Vagina (tissue), 2 donors: ENCODE measurements at regions not wholly inside any gene's neighbourhood (a gene's known extent, or its start where the extent isn't known, plus 50 kb on each side); places are given as distances from the start of the nearest gene placed in this dataset.

Experiments
- POLR2A ChIP-seq, 2 donors: fragments of 450-650 bp; IDR thresholded peaks; one replicate each; pipeline ENCODE4 v1.6.1; 2017; ENCODE audit warnings: antibody characterized with exemption in 2 of 2, mild to moderate bottlenecking in 2 of 2, moderate library complexity in 2 of 2
- POLR2AphosphoS5 ChIP-seq, 2 donors: sonication (generic); formaldehyde crosslinking; IDR thresholded peaks; one replicate each; pipeline ENCODE4 v1.9.0; 2017; ENCODE audit warnings: antibody characterized with exemption in 2 of 2, mild to moderate bottlenecking in 2 of 2, low read depth in 1 of 2; ENCODE audit not compliant: insufficient read depth in 1 of 2
- TF ChIP-seq, protein P1 (sequence below), 3 experiments: fragments of 450-650 bp in 2 of 3; fragments of 200-600 bp in 1 of 3; sonication (generic) in 1 of 3; IDR thresholded peaks; one replicate each; pipeline ENCODE4 v1.5.1; 2017 to 2019; ENCODE audit warnings: antibody characterized with exemption in 3 of 3, mild to moderate bottlenecking in 2 of 3, moderate library complexity in 2 of 3

DNA sequence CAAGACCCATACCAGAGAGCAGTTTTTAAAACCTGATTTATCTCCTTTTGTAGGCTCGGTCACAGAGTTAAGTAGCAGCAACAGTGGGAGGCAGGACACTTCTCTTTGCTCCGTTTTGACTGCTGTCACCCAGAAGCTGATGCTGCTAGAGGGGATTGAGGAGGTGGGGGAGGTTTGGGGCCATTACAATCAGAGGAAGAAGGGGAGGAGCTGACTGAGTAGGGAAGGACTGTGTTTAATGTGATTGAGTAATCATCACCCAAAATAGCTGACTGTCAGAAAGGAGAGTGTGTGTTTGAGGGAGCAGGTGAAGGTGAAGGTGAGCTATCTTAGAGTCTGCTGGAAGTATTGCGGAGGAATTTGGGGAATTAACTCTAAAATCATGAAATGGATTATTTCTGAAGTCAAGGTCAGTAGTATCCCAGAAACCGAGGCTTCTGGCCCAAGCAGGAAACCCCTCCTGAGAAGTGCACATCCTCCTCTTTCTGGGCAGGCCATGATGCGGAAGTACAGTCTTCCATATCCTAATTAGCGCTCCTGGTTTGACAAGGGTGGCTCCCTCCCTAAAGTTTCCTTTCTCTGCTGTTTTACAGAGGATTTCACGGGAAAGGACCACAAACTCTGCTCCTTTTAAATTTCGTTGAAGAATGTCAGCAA is 214.9 kb downstream of the PLK2 start:
- TF ChIP-seq, protein P1, sequence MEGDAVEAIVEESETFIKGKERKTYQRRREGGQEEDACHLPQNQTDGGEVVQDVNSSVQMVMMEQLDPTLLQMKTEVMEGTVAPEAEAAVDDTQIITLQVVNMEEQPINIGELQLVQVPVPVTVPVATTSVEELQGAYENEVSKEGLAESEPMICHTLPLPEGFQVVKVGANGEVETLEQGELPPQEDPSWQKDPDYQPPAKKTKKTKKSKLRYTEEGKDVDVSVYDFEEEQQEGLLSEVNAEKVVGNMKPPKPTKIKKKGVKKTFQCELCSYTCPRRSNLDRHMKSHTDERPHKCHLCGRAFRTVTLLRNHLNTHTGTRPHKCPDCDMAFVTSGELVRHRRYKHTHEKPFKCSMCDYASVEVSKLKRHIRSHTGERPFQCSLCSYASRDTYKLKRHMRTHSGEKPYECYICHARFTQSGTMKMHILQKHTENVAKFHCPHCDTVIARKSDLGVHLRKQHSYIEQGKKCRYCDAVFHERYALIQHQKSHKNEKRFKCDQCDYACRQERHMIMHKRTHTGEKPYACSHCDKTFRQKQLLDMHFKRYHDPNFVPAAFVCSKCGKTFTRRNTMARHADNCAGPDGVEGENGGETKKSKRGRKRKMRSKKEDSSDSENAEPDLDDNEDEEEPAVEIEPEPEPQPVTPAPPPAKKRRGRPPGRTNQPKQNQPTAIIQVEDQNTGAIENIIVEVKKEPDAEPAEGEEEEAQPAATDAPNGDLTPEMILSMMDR (IDR thresholded peaks at IDR 0.05) = no peak
- TF ChIP-seq POLR2A (IDR thresholded peaks at IDR 0.05) = no peak
- TF ChIP-seq POLR2AphosphoS5 (IDR thresholded peaks at IDR 0.05; ENCODE audit: insufficient read depth in 1 of 2, low read depth in 1 of 2) = no peak
